Stimulated activated naive CD8-positive, alpha-beta T cell treated with anti-CD3 and anti-CD28 coated beads, Interleukin-15, Interleukin-2, amounts not matched to agents 100 ng/mL and 50 ng/mL, for 24 hours (primary cell): ENCODE measurements at regions not wholly inside any gene's neighbourhood (a gene's known extent, or its start where the extent isn't known, plus 50 kb on each side); places are given as distances from the start of the nearest gene placed in this dataset.
"Not testable (repeated sequence)": the region's sequence is repeated elsewhere in the genome, so short reads cannot be mapped to it uniquely, and the experiment has no call there.

ENCODE experiments used
- H3K27ac Mint-ChIP-seq: one replicate; pipeline ENCODE4 v1.8.0; 2021; ENCODE audit warnings: mild to moderate bottlenecking, mixed read lengths
- H3K27me3 Mint-ChIP-seq: one replicate; pipeline ENCODE4 v1.8.0; 2021; ENCODE audit warnings: mixed read lengths
- H3K36me3 Mint-ChIP-seq: one replicate; pipeline ENCODE4 v1.8.0; 2021; ENCODE audit warnings: low read depth, mixed read lengths
- H3K4me1 Mint-ChIP-seq: one replicate; pipeline ENCODE4 v1.8.0; 2021; ENCODE audit warnings: low read depth, mixed read lengths
- H3K4me3 Mint-ChIP-seq: one replicate; pipeline ENCODE4 v1.8.0; 2021; ENCODE audit warnings: mild to moderate bottlenecking, mixed read lengths
- H3K9me3 Mint-ChIP-seq: one replicate; pipeline ENCODE4 v1.8.0; 2021; ENCODE audit warnings: mixed read lengths

DNA sequence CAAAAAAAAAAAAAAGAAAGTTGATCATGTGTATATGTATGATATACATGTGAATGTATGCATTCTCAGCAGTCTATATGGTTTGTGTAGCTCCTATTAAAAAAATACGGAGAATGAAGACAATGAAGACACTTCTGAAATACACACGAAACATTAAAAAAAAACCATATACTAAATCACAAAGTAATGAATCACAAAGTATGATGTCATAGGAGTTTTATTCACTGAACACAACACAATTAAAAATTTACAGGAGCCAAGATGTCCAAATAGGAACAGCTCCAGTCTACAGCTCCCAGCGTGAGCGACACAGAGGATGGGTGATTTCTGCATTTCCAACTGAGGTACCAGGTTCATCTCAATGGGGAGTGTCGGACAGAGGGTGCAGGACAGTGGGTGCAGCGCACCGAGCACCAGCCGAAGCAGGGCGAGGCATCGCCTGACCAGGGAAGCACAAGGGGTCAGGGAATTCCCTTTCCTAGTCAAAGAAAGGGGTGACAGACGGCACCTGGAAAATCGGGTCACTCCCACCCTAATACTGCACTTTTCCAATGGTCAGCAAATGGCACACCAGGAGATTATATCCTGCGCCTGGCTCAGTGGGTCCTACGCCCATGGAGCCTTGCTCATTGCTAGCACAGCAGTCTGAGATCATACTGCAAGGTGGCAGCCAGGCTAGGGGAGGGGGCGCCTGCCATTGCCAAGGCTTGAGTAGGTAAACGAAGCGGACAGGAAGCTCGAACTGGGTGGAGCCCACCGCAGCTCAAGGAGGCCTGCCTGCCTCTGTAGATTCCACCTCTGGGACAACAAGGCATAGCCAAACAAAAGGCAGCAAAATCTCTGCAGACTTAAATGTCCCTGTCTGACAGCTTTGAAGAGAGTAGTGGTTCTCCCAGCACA is 53.9 kb upstream of the TUSC1 start:
- not testable (repeated sequence) for H3K4me1 Mint-ChIP-seq, H3K4me3 Mint-ChIP-seq, H3K36me3 Mint-ChIP-seq

More for the DNA sequence above, 53.9 kb upstream of the TUSC1 start:
- H3K27me3 Mint-ChIP-seq, H3K9me3 Mint-ChIP-seq, H3K27ac Mint-ChIP-seq: not testable (repeated sequence)
